ENCODE measurements at regions not wholly inside any gene's neighbourhood (a gene's known extent, or its start where the extent isn't known, plus 50 kb on each side); places are given as distances from the start of the nearest gene placed in this dataset.

GRCh38 chr13:52319876-52320275 lies 86.1 kb downstream of the THSD1 start:
- TF ChIP-seq CTCF (IDR thresholded peaks at IDR 0.05): no peak
- TF ChIP-seq ZNF121 (CRISPR knock-in tag; IDR thresholded peaks at IDR 0.05): no peak
- no peak for TF ChIP-seq ETV6 (CRISPR knock-in tag; IDR thresholded peaks at IDR 0.05)
- no peak for TF ChIP-seq JAZF1 (CRISPR knock-in tag; IDR thresholded peaks at IDR 0.05)
- no peak for TF ChIP-seq MAX (CRISPR knock-in tag; IDR thresholded peaks at IDR 0.05)
- TF ChIP-seq USF2 (CRISPR knock-in tag; IDR thresholded peaks at IDR 0.05): no peak
- TF ChIP-seq JUN (CRISPR knock-in tag; IDR thresholded peaks at IDR 0.05): no peak
- no peak for TF ChIP-seq CREB1 (CRISPR knock-in tag; IDR thresholded peaks at IDR 0.05)
- TF ChIP-seq RORB (CRISPR knock-in tag; IDR thresholded peaks at IDR 0.05): no peak
- no peak for TF ChIP-seq NR3C1 (CRISPR knock-in tag; conservative IDR thresholded peaks at IDR 0.05; ENCODE audit: low read depth)
- no peak for TF ChIP-seq ATF1 (CRISPR knock-in tag; IDR thresholded peaks at IDR 0.05)
